GM12878 (cell line): ENCODE measurements at regions not wholly inside any gene's neighbourhood (a gene's known extent, or its start where the extent isn't known, plus 50 kb on each side); places are given as distances from the start of the nearest gene placed in this dataset.

Experiments used
- ATAC-seq: fragments of 200-7000 bp; cut with Tn5 transposase; 3 replicates; pipeline ENCODE4 v1.9.1; 2020; ENCODE audit warnings: mild to moderate bottlenecking, moderate library complexity
- BruUV-seq: library from RNA; stranded (reverse); fragments of 400-500 nt; replicated peaks from 2 replicates; lab custom pipeline; 2021; lab: Mats Ljungman, UMichigan
- CTCF ChIA-PET: fragments of 300-600 bp; sonication (Branson Sonifier 250); formaldehyde crosslinking; extraction: SDS; loops from one replicate; lab custom pipeline; 2021; ENCODE audit warnings: inconsistent platforms; lab: Yijun Ruan, JAX
- POLR2A ChIA-PET: fragments of 350-600 bp; formaldehyde crosslinking; extraction: SDS; loops from one replicate; lab custom pipeline; 2021; ENCODE audit warnings: inconsistent platforms; lab: Charles Lee
- RAD21 ChIA-PET: fragments of 300-600 bp; sonication (Branson Sonifier 250); formaldehyde crosslinking; loops from one replicate; lab custom pipeline; 2023; ENCODE audit warnings: antibody characterized with exemption; ENCODE audit not compliant: unreplicated experiment; lab: Charles Lee
- SMC1A ChIA-PET: fragments of 300-600 bp; sonication (Branson Sonifier 250); formaldehyde crosslinking; loops from one replicate; lab custom pipeline; 2023; ENCODE audit not compliant: unreplicated experiment, uncharacterized antibody; lab: Charles Lee
- DNase-seq: peaks from one replicate; pipeline ENCODE4 v3.0.0-alpha.2; 2011; ENCODE audit warnings: low read depth, low spot score
- FAIRE-seq: peaks from 3 replicates; lab custom pipeline; 2011; peaks lifted over from hg19 to GRCh38; lab: Jason Lieb, UNC
- H2AFZ ChIP-seq: 2 replicates; pipeline ENCODE4 v1.6.0; 2011; ENCODE audit warnings: low read depth, low read length, control low read depth; ENCODE audit not compliant: control insufficient read depth
- H3K27ac ChIP-seq: 2 replicates; pipeline ENCODE4 v1.5.1; 2011; ENCODE audit warnings: control low read depth; ENCODE audit not compliant: control insufficient read depth, insufficient read depth
- H3K27me3 ChIP-seq, 2 experiments: replicated peaks in 1 of 2; 2 replicates each; pipeline versions ENCODE4 v1.6.0 to v1.6.1; 2011; ENCODE audit warnings: low read length in 1 of 2; ENCODE audit not compliant: control insufficient read depth in 2 of 2, insufficient read depth in 2 of 2
- H3K36me3 ChIP-seq, 2 experiments: 2 replicates each; pipeline ENCODE4 v1.5.1; 2011; ENCODE audit warnings: low read length in 1 of 2; ENCODE audit not compliant: control insufficient read depth in 2 of 2, insufficient read depth in 2 of 2
- H3K4me1 ChIP-seq: 2 replicates; pipeline ENCODE4 v1.6.1; 2011; ENCODE audit warnings: mild to moderate bottlenecking, low read length, moderate library complexity, mixed read lengths; ENCODE audit not compliant: control insufficient read depth, insufficient read depth
- H3K4me2 ChIP-seq: 2 replicates; pipeline ENCODE4 v1.6.0; 2011; ENCODE audit warnings: control low read depth; ENCODE audit not compliant: control insufficient read depth, insufficient read depth
- H3K4me3 ChIP-seq: fragments of 200-600 bp; sonication (generic); 2 replicates; pipeline ENCODE4 v1.5.1; 2016
- H3K79me2 ChIP-seq: 2 replicates; pipeline ENCODE4 v1.6.0; 2011; ENCODE audit warnings: low read length; ENCODE audit not compliant: control insufficient read depth, insufficient read depth
- H3K9ac ChIP-seq: 2 replicates; pipeline ENCODE4 v1.8.0; 2011; ENCODE audit warnings: low read length, control low read depth, mixed read lengths; ENCODE audit not compliant: control insufficient read depth, insufficient read depth
- H3K9me3 ChIP-seq: replicated peaks from 3 replicates; pipeline ENCODE4 v1.5.1; 2011; ENCODE audit warnings: mild to moderate bottlenecking, low read length; ENCODE audit not compliant: control insufficient read depth, insufficient read depth
- H4K20me1 ChIP-seq: 2 replicates; pipeline ENCODE4 v1.6.0; 2011; ENCODE audit not compliant: control insufficient read depth, insufficient read depth
- ASH2L ChIP-seq: fragments of 300-600, 200-600 bp; sonication (generic); IDR thresholded peaks from 2 replicates; pipeline ENCODE4 v1.6.1; 2017; ENCODE audit warnings: low read depth, mild to moderate bottlenecking, borderline replicate concordance
- BMI1 ChIP-seq: fragments of 450-650 bp; IDR thresholded peaks from 2 replicates; pipeline ENCODE4 v1.6.1; 2016; ENCODE audit warnings: mild to moderate bottlenecking, moderate library complexity, borderline replicate concordance
- CHD1 ChIP-seq: IDR thresholded peaks from 2 replicates; pipeline ENCODE4 v1.6.1; 2012; ENCODE audit warnings: low read depth, low read length, improper control_type of control experiment
- KAT2A ChIP-seq: conservative IDR thresholded peaks from 2 replicates; pipeline ENCODE4 v1.6.1; 2011; ENCODE audit warnings: low read depth, low read length; ENCODE audit not compliant: control insufficient read depth
- MTA3 ChIP-seq: IDR thresholded peaks from 2 replicates; pipeline ENCODE4 v1.6.1; 2012; ENCODE audit warnings: low read length, inconsistent platforms, borderline replicate concordance
- NRF1 ChIP-seq: conservative IDR thresholded peaks from 2 replicates; pipeline ENCODE4 v1.6.1; 2011; ENCODE audit warnings: mild to moderate bottlenecking, low read depth, low read length, improper control_type of control experiment
- PAX5 ChIP-seq: IDR thresholded peaks from 2 replicates; pipeline ENCODE4 v1.6.1; 2011; ENCODE audit warnings: low read depth, low read length, borderline replicate concordance
- POLR2A ChIP-seq: IDR thresholded peaks from 2 replicates; pipeline ENCODE4 v1.6.1; 2011; ENCODE audit warnings: low read depth, mild to moderate bottlenecking, low read length
- RAD21 ChIP-seq: IDR thresholded peaks from 2 replicates; pipeline ENCODE4 v1.6.1; 2011; ENCODE audit warnings: mild to moderate bottlenecking, low read depth, low read length, moderate library complexity; ENCODE audit not compliant: insufficient read depth
- SMC3 ChIP-seq: IDR thresholded peaks from 2 replicates; pipeline ENCODE4 v1.6.1; 2011; ENCODE audit warnings: low read length, improper control_type of control experiment, borderline replicate concordance
- SREBF2 ChIP-seq: IDR thresholded peaks from 2 replicates; pipeline ENCODE4 v1.6.1; 2012; ENCODE audit warnings: mild to moderate bottlenecking, low read length
- TCF7 ChIP-seq: IDR thresholded peaks from 2 replicates; pipeline ENCODE4 v1.6.1; 2014; ENCODE audit warnings: antibody characterized with exemption, borderline replicate concordance
- ZNF384 ChIP-seq: IDR thresholded peaks from 2 replicates; pipeline ENCODE4 v1.6.1; 2012; ENCODE audit warnings: low read depth, mild to moderate bottlenecking, low read length, improper control_type of control experiment, borderline replicate concordance
- WGBS: methylation state at CpG from one replicate; pipeline ENCODE4 v1.1.6; 2016; ENCODE audit warnings: low lambda C conversion rate; ENCODE audit not compliant: insufficient replicate concordance, insufficient coverage; ENCODE audit errors: missing lambda C conversion rate; 5-methylcytosine and 5-hydroxymethylcytosine counted together
- in situ Hi-C: fragments of 300-500 bp; cut with MboI; formaldehyde crosslinking; loops from 9 replicates; pipeline ENCODE4 v1.14.3; 2018; ENCODE audit warnings: mixed read lengths
- intact Hi-C: fragments of 100-400 bp; cut with micrococcal nuclease; formaldehyde crosslinking; loops from one replicate; pipeline ENCODE4 v1.14.2; 2022; ENCODE audit not compliant: unreplicated experiment
- TF ChIP-seq, protein P1 (sequence below): fragments of 450-650 bp; IDR thresholded peaks from 2 replicates; pipeline ENCODE4 v1.6.1; 2017; ENCODE audit warnings: mild to moderate bottlenecking, moderate library complexity

DNA sequence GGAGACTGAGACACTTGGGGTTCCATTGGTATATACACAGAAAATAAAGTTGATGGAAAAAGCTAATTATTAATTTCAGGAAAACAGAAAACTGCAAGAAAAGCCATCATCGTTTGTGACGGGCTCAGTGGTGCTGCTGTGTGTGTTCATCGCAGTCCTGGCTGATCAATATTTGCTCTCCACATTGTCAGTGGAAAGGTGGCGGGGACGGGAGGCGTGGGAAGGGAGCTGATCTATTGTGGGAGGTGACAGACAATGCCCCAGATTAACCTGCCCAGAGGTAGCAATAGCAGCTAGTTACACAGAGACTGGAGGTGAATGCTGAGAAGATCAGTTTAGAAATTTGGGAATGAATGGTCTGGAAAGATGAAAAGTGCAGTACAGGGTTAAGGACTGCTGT, 50.0 kb upstream of the CTDP1 start:
- RAD21 ChIA-PET: no interaction called here
- peaks cover 21% of the 10 kb centered on the region for H3K4me1 ChIP-seq
- CTCF ChIA-PET: interaction anchor here (1.6 kb wide), 1 partner anchor 13 kb away, joined by 3 read pairs; no protein-coding TSS in a partner anchor
- no peak overlapping the region for H3K4me3 ChIP-seq
- no peak for ATAC-seq
- WGBS: 81% methylated on average over 6 of the region's 6 CpGs
- BruUV-seq: no TSS peak
- H3K9me3 ChIP-seq: peaks cover 1% of the 10 kb centered on the region; the same call in 2 of the 3 replicates
- H3K27me3 ChIP-seq: no peaks in the 10 kb centered on the region
- no peak for FAIRE-seq
- no peak overlapping the region for H3K9ac ChIP-seq
- intact Hi-C loops: no loop called here
- no peak overlapping the region for H3K4me2 ChIP-seq
- no peaks in the 10 kb centered on the region for H4K20me1 ChIP-seq
- DNase-seq: no peak
- POLR2A ChIA-PET: no interaction called here
- no peaks in the 10 kb centered on the region for H3K79me2 ChIP-seq
- TF ChIP-seq KAT2A (no peak), MTA3 (no peak), POLR2A (no peak), SREBF2 (no peak), CHD1 (no peak), ASH2L (no peak), NRF1 (no peak), RAD21 (no peak), TCF7 (no peak), PAX5 (no peak), SMC3 (no peak), ZNF384 (no peak), BMI1 (no peak)
- TF ChIP-seq, protein P1, sequence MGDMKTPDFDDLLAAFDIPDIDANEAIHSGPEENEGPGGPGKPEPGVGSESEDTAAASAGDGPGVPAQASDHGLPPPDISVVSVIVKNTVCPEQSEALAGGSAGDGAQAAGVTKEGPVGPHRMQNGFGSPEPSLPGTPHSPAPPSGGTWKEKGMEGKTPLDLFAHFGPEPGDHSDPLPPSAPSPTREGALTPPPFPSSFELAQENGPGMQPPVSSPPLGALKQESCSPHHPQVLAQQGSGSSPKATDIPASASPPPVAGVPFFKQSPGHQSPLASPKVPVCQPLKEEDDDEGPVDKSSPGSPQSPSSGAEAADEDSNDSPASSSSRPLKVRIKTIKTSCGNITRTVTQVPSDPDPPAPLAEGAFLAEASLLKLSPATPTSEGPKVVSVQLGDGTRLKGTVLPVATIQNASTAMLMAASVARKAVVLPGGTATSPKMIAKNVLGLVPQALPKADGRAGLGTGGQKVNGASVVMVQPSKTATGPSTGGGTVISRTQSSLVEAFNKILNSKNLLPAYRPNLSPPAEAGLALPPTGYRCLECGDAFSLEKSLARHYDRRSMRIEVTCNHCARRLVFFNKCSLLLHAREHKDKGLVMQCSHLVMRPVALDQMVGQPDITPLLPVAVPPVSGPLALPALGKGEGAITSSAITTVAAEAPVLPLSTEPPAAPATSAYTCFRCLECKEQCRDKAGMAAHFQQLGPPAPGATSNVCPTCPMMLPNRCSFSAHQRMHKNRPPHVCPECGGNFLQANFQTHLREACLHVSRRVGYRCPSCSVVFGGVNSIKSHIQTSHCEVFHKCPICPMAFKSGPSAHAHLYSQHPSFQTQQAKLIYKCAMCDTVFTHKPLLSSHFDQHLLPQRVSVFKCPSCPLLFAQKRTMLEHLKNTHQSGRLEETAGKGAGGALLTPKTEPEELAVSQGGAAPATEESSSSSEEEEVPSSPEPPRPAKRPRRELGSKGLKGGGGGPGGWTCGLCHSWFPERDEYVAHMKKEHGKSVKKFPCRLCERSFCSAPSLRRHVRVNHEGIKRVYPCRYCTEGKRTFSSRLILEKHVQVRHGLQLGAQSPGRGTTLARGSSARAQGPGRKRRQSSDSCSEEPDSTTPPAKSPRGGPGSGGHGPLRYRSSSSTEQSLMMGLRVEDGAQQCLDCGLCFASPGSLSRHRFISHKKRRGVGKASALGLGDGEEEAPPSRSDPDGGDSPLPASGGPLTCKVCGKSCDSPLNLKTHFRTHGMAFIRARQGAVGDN: no peak
- in situ Hi-C loops: no loop called here
- no peak overlapping the region for H3K27ac ChIP-seq
- SMC1A ChIA-PET: no interaction called here
- H2AFZ ChIP-seq: no peak overlapping the region
- no peaks in the 10 kb centered on the region for H3K36me3 ChIP-seq
